AG04450 (cell line): ENCODE measurements at regions not wholly inside any gene's neighbourhood (a gene's known extent, or its start where the extent isn't known, plus 50 kb on each side); places are given as distances from the start of the nearest gene placed in this dataset.

Source experiments
- CTCF ChIA-PET: fragments of 300-600, 350-600 bp; formaldehyde crosslinking; extraction: SDS; loops from one replicate; lab custom pipeline; 2022; ENCODE audit warnings: antibody characterized with exemption, inconsistent platforms; lab: Charles Lee
- POLR2A ChIA-PET: fragments of 350-600 bp; formaldehyde crosslinking; extraction: SDS; loops from one replicate; lab custom pipeline; 2021; ENCODE audit warnings: antibody characterized with exemption, inconsistent platforms; lab: Yijun Ruan, JAX
- DNase-seq: peaks from one replicate; pipeline ENCODE4 v3.0.0-alpha.2; 2011; ENCODE audit warnings: low read depth, low spot score
- H3K27ac ChIP-seq: one replicate; pipeline ENCODE4 v1.5.1; 2012; ENCODE audit warnings: low read depth, low read length, control low read depth
- H3K27me3 ChIP-seq: one replicate; pipeline ENCODE4 v1.6.0; 2012; ENCODE audit warnings: low read length; ENCODE audit not compliant: control insufficient read depth, insufficient read depth
- H3K4me3 ChIP-seq: 2 replicates; pipeline ENCODE4 v1.5.1; 2011; ENCODE audit warnings: mild to moderate bottlenecking, low read depth, low read length, control low read depth
- H3K9me3 ChIP-seq: 2 replicates; pipeline ENCODE4 v1.5.1; 2012; ENCODE audit warnings: low read length; ENCODE audit not compliant: control insufficient read depth, insufficient read depth
- TF ChIP-seq, protein P1 (sequence below): IDR thresholded peaks from 2 replicates; pipeline ENCODE4 v1.5.1; 2011; ENCODE audit warnings: low read depth, low read length, control low read depth, inconsistent platforms

DNA sequence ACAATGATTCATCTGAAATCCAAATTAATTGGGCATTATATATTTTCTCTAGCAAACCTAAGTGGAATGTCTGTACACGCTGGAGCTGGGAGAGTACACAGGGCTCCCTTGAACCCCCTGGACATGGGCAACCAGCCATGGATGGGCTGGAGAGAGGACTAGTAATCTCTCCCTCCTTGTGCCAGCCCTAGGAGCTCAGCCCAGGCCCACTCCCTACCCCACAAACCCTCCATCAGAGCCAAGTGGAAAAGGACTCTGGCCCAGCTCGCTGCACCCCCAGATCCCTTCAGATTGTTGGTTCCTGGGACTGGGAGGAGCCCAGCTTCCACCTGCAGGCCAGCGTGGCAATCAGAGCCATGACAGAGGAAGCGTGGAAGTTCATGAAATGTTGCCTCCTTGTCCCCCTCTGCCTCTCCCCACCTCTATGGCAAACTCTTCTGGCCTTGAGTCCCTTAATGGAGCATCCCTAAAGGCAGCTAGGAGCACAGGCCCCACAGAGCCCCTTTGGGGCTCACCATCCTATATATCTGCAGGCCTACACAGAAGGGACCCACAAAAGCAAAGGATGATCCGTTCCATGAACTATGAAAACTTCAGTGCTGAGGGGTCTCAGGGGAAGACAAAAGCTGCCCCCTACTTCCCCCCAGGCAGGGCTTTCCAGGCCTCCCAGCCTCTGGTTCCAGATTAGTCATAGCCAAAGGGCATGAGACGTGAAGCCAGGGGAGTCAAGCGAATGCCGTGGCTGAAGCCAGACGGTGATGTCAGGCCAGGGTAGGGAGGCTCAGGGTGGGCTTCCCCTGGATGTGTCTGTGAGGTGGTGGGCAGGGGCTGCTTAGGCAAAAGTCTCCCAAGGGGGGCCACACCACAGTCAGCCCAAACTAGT lies 126.4 kb upstream of the MAFB start:
- ChIA-PET CTCF (no interaction called here), POLR2A (no interaction called here)
- no peaks in the 10 kb centered on the region for H3K9me3 ChIP-seq
- DNase-seq, result no peak
- TF ChIP-seq, protein P1, sequence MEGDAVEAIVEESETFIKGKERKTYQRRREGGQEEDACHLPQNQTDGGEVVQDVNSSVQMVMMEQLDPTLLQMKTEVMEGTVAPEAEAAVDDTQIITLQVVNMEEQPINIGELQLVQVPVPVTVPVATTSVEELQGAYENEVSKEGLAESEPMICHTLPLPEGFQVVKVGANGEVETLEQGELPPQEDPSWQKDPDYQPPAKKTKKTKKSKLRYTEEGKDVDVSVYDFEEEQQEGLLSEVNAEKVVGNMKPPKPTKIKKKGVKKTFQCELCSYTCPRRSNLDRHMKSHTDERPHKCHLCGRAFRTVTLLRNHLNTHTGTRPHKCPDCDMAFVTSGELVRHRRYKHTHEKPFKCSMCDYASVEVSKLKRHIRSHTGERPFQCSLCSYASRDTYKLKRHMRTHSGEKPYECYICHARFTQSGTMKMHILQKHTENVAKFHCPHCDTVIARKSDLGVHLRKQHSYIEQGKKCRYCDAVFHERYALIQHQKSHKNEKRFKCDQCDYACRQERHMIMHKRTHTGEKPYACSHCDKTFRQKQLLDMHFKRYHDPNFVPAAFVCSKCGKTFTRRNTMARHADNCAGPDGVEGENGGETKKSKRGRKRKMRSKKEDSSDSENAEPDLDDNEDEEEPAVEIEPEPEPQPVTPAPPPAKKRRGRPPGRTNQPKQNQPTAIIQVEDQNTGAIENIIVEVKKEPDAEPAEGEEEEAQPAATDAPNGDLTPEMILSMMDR, result no peak
- H3K4me3 ChIP-seq, result no peak overlapping the region
- H3K27ac ChIP-seq, result no peak overlapping the region
- H3K27me3 ChIP-seq, result no peaks in the 10 kb centered on the region

DNA sequence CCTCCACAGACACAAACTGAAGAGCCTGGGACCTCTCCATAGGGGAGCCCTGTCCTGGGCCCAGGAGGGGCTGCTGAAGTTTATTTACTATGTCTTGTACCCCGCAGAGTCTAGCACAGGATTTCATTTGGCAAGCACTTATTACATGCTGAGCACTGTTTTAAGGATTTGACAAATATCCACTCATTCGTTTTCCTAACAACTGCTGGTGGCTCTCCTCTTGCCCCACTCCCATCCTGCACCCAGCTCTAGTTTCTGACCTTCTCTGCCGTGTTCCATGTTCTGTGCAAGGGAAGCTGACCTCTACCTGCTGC lies 127.0 kb upstream of the MAFB start:
- H3K27me3 ChIP-seq, result no peaks in the 10 kb centered on the region
- H3K9me3 ChIP-seq, result no peaks in the 10 kb centered on the region
- ChIA-PET CTCF (no interaction called here), POLR2A (no interaction called here)
- no peak overlapping the region for H3K27ac ChIP-seq
- no peak overlapping the region for H3K4me3 ChIP-seq
- TF ChIP-seq, protein P1, result no peak
- no peak for DNase-seq

DNA sequence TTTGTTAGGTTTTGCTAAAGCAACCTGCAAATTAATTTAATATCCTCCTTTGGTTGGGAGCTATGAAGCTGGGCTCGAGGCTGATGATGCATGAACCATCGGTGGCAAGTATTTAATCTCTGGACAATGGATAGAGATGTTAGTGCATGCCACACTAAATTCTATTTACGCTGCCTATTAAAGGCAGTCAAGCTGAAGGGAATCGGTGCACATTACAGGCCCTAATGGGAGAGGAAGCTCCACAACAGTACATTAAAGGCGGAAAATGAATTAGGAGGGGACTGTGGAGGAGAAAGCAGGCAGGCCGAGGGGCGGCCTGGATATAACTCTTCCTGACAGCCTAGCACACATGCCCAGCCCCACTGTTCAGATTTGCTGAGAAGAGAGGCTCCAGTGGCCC lies 132.4 kb upstream of the MAFB start:
- DNase-seq, result no peak
- no peaks in the 10 kb centered on the region for H3K27me3 ChIP-seq
- H3K9me3 ChIP-seq, result no peaks in the 10 kb centered on the region
- POLR2A ChIA-PET, result no interaction called here
- H3K27ac ChIP-seq, result no peak overlapping the region
- H3K4me3 ChIP-seq, result no peak overlapping the region
- TF ChIP-seq, protein P1, result no peak
- CTCF ChIA-PET, result no interaction called here

DNA sequence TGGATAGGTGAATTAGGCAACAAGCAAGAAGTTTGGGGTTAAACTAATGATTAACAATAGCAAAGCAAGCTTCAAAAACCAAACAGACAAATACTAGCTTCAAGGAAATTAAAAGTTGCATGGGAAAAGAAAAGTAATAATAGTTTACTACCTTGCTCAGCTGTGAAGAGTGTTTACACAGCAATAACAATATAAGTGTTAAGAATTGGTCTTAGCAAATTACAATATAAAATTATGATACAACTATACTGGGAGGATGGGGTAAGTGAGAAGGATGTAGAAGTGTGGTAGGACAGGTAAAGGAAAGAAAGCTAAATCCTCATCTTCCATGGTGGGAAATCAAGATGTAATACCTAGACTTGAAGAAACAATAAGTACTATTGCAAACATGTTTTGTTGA lies 137.7 kb upstream of the MAFB start:
- H3K27ac ChIP-seq, result no peak overlapping the region
- ChIA-PET POLR2A (no interaction called here), CTCF (interaction anchor here (0.9 kb wide), 1 partner anchor 9 kb away, joined by 3 read pairs; no protein-coding TSS in a partner anchor)
- H3K9me3 ChIP-seq, result no peaks in the 10 kb centered on the region
- H3K4me3 ChIP-seq, result no peak overlapping the region
- no peaks in the 10 kb centered on the region for H3K27me3 ChIP-seq
- no peak for DNase-seq
- TF ChIP-seq, protein P1, result no peak

DNA sequence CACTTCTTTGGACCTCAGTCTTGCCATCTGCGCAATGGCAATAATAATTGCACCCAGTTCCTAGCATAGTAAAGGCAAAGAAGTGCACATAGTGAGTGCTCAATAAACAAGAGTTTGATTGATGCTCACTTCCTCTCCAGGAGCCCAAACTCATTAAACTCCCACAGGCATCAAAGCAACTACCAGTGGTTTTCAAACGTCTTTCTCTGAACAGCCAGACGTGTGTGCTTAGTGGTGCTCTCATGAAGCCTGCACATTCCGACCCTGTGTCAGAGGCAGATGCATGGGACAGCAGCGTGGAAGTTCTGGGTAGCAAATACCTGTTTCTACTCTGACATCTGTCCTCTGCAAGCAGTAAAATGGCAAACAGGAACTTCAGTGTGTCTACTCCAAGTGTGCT lies 146.3 kb upstream of the MAFB start:
- ChIA-PET CTCF (no interaction called here), POLR2A (no interaction called here)
- no peak overlapping the region for H3K27ac ChIP-seq
- H3K9me3 ChIP-seq, result no peaks in the 10 kb centered on the region
- TF ChIP-seq, protein P1, result no peak
- H3K4me3 ChIP-seq, result no peak overlapping the region
- no peak for DNase-seq
- H3K27me3 ChIP-seq, result no peaks in the 10 kb centered on the region
